ENCODE measurements at regions not wholly inside any gene's neighbourhood (a gene's known extent, or its start where the extent isn't known, plus 50 kb on each side); places are given as distances from the start of the nearest gene placed in this dataset.

DNA sequence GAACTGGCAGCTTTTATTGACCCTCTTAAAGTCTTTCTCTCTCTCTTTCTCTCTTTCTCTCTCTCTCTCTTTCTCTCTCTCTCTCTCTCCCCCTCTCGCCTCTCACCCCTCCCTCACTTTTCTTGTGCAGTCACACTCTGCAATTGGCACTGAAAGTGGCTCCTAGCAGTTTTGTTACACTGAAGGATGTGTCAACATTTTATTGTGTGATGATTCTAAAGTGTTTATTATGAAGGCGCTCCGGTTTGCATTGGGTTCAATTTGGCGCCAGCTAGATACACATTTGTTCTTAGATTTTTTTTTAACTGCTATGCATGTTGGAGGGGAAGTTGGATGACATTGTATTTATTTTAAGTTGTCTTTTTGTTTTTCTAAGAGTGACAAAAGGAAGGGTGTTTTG lies 64.0 kb upstream of the CHRM3 start:
- DNase-seq = no peak

DNA sequence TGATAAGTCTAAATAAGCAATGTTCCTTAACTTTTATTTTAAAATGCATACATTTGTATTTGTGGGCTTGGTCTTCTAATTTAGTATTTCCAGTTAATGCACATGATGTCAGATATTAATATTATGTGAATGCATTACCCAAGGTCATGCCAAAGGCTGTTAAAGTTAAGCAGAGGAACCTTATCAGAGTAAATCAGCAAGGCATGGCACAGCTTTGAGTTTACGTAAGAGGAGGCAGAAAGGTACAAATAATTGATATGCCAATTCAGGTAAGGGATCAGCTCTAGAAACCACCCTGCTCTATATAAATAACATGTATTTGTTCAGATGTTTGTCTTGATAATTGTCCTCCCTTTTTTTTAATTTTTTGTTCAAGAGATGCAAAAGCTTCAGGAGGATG lies 64.5 kb upstream of the CHRM3 start:
- no peak for DNase-seq

DNA sequence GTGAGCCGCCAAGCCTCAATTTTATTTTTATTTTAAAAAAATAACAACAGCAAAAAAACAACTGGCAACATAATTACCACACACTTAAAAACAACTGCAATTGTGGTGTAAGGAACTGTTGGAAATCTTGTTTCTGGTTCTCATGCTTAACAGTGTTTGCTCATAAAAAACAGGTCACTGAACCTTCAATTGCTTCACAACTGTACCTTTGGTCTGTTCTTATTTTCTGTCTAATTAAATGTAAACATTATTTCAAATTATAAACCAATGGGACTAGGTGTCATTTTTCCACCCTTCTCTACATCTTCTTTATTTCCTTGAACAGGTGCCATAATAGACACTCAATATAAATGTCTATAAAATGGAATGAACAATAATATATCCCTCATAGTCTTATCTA lies 68.4 kb upstream of the CHRM3 start:
- DNase-seq = no peak

DNA sequence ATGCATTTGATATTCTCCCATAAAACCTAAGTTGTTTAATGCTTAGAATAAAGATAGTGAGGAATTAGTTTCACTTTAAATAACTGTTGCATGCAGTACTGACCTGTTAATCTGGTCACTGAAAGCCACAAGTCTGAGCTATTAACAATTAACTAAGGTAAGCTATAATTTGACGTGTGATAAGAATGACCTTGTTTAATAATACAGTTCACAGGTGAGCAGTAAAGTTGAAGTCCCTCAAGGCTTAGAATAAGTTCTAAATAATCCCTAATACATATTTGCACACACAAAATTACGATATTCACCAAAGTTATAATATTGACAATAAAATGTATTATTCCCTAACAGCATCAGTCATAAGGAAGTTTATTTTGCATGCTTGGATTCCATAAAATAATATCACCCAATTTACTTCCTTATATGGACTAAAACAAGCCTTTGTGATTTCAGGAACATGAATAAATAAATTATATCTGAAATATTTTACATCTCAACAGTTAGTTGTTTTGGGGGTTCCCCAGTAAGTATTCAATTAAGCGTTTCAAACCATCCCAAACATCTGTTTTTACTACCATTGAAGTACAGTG lies 70.6 kb upstream of the CHRM3 start:
- no peak for DNase-seq

DNA sequence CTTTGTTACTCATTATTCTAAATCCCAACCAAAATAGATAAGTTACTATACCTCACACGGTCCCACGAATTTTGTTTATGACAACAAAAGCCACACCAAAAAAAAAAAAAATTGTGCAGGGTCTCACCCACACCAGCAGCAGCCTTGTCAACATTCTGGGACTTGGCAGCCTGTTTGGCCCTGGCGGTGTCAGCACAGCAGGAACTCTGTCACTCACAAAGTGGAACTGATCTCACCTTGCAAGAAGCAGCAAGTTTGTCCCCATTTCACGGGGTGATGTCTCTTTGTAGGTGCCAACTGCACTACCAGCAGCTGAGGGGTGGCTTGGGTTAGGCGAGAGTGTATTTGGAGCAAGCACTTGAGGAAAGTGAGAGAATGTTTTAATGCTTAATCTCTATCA lies 75.0 kb upstream of the CHRM3 start:
- no peak for DNase-seq

DNA sequence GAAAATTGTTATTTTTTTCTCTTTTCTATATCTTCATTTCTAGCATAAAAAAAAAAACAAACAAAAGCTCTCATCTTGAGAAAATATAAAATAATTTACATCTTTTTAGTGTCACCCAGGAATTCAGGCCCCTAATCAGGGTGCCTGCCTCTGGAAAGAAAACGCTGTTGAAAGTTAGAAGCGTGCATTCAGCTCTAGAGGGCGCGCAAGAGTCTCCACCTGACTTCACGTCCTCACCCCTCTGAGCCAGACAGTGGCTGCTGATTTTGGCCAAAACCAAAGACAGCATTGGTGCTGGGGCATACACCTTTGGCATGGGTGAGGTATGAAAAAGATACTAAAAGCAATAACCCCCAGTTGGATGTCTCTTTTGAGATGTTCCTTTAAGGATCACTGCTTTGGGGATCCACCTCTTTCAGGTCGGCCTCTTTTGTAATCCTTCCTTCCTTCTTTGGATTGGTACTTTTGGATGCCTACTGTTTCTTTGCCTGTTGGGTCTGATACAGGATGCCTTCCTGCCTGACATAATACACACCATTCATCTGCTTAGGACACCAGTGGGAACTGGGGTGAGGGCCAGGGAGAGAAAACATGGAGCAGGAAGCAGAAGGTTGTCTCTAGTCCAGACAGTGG lies 77.6 kb upstream of the CHRM3 start:
- DNase-seq = peak; percentile 6

DNA sequence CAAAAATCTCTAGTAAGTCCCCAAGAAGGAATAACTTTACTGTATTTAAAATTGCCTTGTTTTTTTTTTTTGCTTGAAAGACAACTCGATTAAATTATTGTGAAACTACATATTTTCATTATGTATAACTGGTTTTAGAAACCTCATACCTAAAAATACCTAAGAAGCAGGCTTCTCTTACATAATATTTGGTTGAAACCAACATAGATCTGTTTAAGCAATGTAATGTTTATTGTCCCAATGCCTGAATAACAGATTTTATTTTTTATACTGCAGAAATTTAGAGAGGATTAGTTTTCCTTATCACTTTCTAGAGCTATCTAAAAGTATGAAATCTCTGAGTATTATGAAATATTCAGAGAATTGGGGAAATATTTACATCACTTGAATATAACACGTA lies 78.5 kb upstream of the CHRM3 start:
- no peak for DNase-seq

DNA sequence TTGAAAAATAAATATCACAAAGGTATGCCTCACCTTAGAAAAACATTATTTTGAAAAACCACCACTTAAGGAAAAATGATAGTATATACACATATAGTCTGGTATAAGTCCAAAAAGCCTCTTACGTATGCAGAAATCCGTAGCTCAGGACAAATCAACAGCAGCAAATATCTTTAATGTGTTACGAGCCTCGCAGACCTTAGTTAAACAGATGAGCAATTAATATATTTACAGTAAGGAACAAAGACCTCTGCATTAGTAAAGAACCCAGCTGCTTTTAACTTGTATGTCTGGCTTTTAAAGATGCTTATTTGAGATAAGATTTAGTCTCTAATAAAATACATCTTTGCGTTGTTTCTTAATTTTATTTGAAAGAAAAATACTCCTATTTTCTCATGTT lies 79.9 kb upstream of the CHRM3 start:
- no peak for DNase-seq

DNA sequence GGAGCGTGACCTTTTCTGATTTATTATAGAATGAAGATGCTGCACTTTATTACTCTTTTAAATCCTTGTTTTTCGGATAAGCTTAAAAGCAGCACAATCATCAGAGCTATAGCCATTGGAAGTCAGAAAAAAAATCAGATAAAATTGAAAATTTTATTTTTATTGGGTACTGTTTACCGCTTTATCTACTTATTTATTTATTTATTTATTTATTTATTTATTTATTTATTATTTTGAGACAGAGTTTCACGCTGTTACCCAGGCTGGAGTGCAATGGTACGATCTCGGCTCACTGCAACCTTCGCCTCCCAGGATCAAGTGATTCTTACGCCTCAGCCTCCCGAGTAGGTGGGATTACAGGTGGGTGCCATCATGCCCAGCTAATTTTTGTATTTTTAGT lies 83.1 kb upstream of the CHRM3 start:
- DNase-seq = no peak

DNA sequence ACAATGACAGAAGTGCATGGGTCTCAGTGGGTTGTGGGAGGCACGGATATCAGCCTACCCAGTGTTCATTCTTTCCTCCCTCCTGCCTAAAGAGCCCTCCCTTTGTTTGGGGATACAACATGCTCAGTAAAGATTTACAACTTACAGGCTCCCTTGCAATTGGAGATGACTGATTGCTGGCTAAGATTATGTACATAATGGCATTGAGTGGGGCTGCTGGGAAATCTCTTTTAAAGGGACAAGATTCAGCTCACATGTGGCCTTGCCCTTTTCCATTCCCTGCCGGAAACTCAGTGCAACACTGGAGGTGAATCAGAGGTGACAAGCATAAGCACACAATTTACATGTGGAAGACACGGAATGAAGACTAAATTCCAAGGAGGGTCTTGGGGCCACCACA lies 83.7 kb upstream of the CHRM3 start:
- DNase-seq = no peak

DNA sequence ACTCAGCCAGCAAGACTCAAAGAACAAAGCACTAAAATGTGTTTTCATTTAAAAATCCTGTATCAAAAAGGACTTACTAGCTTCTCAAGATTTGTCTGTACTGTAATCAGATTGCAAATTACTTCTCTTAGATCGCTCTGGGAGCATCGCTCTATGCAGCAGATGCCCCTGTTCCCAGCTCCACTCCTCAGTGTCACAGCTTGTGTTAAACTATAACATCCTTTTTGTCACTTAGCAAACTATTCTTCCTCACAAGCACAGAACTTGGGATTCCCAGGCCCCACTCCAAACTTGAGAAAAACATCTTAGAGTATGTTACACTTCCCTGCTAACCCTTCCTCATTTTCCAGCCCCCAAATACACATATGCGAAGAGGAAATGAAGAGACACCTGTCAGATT lies 85.1 kb upstream of the CHRM3 start:
- DNase-seq = no peak

DNA sequence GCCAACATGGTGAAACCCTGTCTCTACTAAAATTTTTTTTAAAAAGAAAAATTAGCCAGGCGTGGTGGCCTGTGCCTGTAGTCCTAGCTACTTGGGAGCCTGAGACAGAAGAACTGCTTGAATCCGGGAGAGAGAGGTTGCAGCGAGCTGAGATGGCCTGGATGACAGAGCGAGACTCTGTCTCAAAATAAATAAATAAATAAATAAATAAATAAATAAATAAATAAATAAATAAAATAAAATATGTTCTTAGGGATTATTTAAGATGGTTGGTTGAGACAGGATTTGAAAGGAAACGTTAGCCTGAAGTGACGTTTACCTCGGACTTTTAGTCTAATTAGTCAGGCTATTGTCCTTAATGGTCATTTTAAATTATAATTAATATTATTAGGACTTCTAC lies 88.5 kb upstream of the CHRM3 start:
- DNase-seq = no peak

DNA sequence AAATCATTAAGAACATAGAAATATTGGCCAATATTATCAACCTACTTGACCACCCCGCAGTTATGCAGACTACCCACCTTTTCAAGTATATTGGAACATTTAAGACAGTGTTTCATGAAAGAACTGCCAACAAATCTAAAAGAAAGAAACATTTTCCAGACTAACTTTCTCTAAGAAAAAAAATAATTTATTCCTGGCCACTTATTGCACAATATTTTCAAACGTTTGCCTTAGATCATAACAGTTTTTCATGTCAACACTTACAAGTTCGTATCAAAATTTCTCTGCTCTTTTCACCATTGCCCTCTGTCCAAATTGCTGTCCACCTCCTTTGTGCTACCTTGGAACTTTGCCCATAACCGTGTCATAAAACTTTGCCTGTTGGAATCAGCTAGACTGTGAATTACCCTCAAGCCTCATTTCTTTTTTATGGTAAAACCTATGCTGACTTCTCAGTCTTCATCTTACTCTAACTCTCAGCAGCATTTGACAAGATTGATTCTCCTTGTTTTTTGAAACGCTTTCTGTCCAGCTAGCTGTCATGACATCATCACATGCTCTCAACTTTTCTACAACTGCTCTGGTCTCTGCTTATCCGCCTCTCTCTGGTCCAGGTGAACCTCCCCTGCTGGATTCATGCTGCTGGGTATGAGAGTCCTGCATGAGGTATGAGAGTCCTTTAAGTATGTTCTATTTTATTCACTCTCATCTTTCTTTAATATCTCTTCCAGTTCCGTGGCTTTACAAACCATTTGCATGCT lies 92.8 kb upstream of the CHRM3 start:
- DNase-seq = no peak

DNA sequence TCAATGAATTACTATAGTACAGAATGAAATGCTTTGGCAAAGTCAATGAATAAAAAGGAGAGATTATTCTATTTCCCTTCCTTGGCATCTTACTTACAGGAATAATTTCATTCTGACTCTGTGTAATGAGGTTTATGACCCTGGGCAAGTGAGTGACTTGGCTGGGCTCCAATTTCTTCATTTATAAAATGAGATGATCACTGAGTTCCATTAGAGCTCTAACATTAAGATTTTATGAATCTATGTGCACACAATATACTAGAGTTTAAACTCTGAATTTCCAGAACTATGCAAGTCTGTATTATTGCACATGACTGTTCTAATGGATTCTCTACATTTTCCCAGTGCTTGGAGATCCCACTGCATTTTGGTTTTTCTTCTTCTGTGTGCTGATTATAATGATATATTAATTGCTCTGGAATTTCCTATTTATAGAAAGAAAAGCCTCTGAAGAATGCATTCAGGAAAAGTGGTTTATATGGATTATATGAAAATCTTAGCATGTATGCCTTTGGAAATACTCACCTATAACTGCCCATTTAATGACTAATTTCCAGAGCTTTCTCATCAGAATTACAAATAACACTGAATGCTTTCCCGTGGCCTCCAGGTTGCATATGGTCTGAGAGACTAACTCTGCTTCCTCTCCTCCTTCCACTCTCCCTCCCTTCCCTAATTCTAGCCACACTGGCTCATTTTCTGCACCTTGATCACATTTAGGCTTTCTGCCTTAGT lies 97.4 kb upstream of the CHRM3 start:
- no peak for DNase-seq

DNA sequence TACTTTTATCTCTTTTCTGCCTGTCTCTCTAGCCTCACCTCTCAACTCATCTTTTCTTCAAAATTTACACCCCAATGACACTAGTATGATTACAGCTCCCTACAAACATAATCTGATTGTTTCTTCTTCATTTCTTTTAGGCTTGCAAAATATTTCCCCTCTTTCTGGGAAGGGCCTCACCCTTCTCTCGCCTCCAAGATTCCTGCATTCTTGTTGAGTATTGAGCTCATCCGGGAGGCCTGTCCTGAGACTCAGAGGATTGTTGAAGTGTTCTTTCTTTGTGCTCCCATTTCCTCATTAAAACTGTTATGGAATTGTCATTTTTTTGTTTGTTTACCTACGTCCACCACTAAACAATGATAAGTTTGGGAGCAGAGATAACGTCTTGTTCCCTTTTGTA lies 99.1 kb upstream of the CHRM3 start:
- no peak for DNase-seq

DNA sequence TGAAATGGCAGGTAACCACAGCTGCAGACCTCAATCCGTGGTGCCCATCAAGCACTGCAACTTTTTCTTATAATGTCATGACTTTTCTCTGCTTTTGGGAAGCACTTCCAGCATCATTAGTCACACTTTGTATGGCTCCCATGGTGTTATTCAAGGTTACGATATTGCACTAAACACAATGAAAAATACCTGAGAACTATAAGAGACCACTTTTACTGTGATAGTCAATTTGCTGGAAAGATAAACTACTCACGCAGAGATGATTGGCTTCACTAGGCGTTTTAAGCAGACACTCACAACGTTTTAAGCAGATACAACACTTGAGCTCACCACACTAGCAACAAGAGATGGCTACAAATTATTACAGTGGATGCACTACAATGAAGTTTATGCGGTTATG lies 103.2 kb upstream of the CHRM3 start:
- no peak for DNase-seq

DNA sequence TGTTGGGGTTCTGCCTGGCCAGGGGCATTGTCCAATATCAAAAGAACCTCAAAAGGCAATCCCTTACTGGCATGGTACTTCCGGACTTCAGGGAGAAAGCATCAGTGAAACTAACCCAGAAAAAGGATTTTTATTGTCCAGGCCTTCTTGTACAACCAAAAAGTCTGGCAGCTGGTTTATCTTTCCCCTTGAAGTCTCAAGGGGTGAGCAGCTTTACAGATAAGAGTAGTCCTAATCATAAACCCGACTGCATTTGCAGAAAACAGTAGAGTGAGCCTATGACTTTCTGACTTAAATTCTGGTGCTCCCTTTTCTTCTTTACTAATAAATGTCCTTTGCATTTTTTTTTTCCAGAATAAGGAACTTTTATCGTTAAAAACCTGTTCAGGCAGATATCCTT lies 104.0 kb upstream of the CHRM3 start:
- DNase-seq = no peak

DNA sequence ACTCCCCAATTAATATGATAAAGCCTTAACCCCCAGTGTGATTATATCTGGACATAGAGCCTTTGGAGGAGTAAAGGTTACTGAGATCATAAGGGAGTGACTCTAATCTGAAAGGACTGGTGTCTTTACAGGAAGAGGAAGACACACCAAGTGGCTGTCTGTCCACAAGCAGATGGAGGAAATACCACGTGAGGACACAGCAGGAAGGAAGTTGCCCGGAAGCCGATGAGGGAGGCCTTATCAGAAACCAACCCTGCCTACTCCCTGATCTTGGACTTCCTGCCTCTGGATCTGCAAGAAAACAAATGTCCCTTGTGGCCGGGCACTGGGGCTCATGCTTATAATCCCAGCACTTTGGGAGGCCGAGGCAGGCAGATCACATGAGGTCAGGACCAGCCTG lies 110.3 kb upstream of the CHRM3 start:
- no peak for DNase-seq

DNA sequence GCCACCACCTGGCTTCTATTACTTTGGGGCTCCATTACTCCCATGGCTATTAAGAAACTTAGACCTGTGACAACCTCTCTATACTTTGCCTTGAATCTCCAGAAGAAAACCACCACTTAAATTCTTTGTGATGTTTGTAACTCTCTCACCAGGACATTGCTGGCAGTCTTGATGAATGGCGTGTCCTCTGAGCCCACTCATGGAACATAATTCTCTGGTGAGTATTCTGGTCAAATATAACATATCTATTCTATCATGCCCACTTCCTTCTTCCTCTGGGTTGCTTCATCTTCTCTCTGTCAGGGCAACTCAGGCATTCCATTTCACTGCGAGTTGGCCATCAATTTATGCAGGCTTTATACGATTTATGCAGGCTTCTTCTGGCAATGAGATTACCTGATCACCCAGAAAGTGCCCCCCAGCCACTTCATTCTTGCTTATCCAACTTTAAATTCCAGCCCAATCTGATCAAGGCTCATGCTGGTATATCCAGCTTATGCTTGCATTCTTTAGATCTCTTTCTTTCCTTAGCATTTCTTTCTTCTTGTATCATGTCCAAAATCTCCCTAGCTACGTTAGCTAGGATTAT lies 112.0 kb upstream of the CHRM3 start:
- DNase-seq = no peak

DNA sequence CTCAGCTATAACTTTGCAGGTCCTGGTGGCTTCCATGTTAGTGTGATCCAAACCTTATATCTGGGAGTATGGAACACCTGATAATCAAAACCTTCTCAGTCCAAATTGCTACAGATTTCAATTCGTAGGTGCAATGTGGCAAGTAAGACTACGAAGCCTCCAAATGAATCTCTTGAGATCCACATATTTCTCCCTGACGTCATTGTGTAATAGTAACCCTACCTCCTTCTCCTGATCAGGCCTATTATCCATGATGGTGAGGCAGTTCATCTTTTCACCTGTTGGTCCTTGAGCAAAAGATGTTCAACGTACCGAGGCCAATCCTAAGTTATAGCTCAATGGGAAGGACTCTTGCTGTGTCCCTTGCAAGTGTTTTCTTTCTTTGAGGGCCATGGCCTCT lies 115.9 kb upstream of the CHRM3 start:
- DNase-seq = no peak

DNA sequence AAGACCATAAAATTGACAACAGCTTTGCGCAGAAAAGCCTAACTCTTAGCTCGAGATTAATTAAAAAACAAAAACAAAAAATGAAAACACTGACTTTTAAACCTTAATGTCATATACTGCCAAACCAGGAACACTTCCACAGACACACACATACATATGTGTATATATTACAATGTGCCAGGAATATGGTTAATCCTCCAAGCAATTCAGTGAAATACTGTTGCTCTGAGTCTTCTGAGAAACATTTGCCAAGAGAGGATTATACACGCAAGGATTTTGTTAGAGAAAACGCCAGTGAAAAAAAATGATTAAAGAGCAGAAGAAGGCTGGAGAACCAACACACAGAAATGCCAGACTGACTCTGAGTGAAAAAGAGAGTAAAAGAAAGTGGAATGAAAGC lies 116.7 kb upstream of the CHRM3 start:
- no peak for DNase-seq

DNA sequence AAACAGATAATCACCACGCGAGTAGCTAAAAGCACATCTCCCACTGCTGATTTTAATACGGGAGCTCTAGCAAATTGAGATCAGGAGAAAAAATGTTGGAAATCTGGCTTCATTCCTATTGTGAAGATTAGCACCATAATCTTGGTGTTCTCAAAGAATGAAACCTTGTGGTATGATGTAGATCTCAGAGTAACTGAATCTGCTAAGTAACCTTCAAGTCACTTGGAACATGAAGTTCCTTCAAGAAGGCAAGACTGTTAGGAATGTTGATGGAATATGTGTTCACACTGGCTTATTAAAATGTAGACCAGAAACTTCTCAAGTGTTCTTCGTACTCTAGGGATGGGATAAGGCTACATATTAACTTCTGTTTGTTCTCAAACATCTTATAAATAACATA lies 117.4 kb upstream of the CHRM3 start:
- no peak for DNase-seq

DNA sequence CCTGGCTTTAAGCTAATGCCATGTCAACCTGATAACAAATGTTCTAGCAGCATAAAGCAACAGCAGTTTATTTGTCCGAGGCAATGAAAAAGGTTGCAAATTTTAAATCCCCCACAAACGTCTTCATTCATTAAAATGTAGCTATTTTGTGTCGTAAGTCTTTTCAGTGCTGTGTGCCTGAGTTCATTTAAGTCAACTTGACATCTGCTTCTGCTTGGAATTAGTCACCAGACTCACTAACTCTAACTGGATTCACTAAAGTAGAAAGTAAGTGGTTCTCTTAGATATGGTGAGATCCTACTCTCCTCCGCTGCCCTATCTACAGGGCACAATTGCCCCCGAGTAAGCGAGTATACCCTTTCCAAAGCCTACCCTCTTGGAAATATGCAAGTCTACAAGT lies 118.4 kb upstream of the CHRM3 start:
- DNase-seq = no peak

DNA sequence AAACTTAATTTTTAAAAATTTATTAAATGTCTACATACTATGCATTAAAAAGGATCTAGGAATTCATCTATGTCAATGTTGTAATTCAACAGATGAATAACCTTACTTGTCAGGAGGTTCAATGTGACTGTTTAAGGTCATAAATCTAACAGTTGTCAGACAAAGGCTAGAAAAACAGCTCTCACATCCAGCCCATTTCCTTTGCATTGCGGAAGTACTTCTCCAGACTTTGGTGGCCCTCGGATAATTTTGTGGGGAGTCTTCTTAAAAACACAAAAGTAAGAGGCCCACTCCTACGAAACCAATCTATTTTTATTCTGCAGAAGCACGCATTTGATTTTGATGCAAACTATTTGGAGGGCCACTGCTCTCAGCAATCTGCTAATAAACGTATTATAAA lies 122.6 kb upstream of the CHRM3 start:
- DNase-seq = no peak
